GM11168 (cell line): ENCODE measurements at regions not wholly inside any gene's neighbourhood (a gene's known extent, or its start where the extent isn't known, plus 50 kb on each side); places are given as distances from the start of the nearest gene placed in this dataset.

ENCODE experiments used
- in situ Hi-C: fragments of 300-500 bp; cut with MboI; formaldehyde crosslinking; loops from one replicate; pipeline ENCODE4 v1.12.0; 2022; ENCODE audit warnings: low sequenced_read_pairs; ENCODE audit not compliant: unreplicated experiment

DNA sequence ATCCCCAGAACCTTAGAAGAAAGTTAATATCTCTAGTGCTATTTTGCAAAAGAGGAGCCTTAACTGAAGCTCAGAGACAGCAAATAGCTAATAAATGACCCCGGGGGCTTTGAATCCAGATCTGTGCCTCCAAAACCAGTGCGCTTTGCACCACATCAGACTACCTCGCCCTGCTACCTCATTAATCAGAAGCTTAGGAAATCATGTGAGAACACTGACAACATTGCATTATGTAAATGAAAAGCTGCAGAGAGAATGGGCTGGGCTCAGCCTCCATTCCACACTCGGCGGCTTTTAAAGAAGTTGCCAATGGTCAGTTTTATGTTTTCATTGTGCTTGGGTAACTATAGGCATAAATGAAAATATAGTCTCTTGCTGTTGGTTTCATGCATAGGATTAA is 54.0 kb upstream of the STMND1 start:
- in situ Hi-C loops = no loop called here

DNA sequence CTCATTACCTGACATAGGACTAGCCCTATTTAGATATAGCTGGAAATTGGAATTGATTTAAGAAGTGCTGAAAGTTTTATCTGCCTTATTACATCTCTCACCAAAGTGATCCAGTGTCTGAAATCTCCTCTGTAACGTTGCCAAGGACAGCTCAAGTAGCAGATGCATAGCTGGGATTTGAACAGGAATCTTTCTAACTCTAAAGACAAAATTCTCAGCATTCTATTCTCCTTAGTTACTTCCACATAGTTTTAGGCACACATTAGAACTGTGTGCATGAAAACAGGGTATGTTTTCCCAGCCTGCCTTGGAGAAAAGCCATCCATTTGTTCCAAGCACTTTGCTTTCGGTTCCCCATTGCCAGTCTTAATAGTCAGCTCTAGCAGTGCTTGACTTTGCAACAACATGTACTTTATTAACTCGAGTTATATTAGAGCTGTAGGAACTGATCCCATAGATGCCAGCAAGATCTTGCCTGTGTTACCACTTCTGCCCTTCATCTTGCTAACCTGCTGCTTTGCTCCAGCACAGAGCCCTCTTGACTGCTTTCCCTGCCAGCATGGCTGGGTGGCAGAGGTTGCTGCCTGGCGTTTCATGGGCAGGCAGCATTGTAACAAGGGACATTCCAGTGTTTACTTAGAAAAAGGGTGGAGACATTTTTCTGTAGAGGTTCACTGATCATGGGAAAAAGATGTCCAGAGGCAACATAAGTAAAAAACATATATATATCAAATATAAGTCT is 56.1 kb upstream of the STMND1 start:
- in situ Hi-C loops = no loop called here

DNA sequence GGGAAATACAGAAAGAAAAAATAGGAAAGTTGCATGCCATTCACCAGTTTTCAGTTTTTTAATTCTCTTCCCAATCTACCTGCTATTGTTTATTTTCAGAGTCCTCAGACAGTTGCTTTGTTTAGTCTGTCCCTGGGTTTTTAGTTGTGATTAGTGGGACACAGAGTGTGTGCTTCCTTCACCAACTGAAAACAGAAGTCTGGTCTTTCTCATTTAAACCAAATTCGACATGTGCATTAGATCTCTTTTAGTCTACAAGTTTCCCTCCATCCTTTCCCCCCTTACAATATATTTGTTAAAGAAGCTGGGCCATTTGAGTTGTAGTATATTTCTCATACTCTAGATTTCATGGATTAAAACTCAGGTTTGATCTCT is 58.7 kb upstream of the STMND1 start:
- in situ Hi-C loops = no loop called here

DNA sequence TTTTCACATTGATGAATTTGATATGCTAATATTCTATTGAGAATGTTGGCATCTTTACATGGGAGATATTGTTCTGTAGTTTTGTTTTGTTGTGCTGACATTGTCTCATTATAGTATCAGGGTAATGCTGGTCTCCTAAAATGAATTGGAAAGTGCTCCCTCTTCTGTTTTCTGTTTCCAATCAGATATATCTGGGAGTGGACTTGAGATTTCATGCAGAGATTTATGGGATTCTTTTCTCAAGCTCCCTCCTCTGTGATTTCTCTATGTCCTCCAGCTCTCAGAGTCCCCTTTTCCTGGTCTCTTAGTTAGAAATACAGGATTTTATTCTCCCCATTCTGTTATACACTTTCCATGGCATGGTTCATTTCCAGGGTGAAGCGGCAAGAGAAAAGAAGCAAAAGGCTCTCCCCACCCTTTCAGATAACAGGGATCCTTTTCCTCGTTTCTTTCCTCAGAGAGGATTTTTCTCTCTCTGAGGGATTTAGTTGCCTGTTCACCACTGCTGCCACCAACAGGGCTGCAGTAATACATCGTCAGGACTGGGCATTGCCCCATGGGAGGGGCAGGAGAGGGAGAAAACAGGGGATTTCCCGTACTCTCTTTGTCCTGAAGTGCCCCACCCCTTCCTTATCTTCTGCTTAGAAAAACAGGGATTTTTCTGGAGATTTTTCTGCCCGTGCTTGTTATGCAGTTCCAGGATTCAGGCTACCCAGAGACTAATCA is 59.3 kb upstream of the STMND1 start:
- in situ Hi-C loops = no loop called here

DNA sequence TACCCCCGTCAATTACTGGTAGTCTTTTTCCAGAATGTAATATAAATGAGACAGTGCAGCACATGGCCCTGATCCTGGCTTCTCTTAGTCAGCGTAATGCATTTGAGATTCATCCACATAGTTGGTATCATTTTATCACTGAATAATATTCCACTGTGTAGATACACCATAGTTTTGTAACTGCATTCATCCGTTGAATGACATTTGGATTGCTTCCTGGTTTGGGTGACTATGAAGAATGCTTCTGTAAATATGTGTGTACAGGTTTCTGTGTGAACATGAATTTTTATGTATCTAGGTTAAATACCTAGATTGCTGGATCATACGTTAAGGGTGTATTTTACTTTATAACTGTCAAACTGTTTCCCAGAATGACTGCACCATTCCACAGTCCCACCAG is 62.6 kb upstream of the STMND1 start:
- in situ Hi-C loops = no loop called here

DNA sequence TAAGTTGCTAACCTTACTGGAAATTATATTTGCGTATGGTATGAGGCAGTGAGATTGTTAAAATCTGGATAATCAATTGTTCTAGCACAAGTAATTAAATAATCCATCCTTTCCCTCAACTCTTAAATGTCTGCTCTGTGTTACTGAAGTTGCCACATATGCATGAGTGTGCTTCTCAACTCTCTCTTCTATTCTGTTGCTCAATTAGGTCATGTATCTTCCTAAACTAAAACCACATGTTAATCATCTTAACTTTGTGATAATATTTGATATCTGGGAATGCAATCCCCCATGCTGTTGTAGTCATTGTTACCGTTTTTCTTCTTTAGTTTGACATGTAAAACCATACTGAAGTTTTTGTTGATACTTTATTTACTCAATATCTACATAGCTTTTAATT is 63.5 kb upstream of the STMND1 start:
- in situ Hi-C loops = no loop called here

DNA sequence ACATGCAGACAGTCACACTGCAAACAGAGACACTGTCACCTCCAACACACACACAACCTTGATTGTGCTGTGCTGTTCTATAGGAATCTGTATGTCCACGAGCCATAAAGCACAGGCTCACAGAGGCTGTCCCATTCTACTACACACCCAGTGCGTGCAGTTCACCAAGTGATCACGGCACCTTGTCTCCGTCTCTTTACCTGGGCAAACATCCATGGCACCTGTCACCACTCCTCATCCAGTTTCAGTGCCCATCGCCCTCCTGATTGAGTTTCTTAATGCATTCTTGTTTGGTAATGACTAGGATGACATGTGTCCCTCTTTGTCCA is 65.8 kb upstream of the STMND1 start:
- in situ Hi-C loops = no loop called here

DNA sequence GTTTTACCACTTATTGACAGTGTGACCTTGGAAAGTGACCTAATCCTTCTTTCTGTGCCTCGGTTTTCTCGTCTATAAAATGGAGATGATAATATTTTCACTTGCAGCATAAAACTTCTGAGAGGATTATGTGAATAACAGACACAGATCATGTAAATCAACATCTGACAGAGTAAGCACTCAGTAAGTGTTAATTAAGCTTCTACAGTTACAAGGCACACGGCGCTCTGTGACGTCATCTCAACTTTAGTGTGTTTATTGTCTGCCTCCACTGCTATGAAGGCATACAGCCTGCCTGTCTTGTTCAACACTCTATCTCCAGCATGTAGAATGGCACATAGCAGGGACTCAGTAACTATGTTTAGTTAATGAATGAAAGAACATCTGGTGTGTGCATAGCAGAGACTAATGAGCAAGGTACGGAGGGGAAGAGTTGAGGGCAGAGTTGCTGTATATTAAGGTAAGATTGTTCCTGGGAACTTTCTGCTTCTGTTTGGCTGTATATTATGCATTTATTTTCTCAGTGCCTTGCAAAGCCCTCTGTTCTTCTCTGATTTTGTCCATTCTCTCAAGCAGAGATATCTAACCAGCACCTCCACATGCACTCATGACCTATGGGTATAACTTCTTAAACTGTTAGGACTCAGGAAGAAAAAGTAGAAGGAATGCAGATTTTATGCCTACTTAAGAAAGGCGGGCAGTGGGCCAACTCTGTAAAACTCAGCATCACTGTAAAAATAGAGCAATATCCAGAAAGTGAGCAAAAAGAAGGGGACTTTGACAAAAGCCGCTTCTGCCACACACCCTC is 66.4 kb upstream of the STMND1 start:
- in situ Hi-C loops = no loop called here

DNA sequence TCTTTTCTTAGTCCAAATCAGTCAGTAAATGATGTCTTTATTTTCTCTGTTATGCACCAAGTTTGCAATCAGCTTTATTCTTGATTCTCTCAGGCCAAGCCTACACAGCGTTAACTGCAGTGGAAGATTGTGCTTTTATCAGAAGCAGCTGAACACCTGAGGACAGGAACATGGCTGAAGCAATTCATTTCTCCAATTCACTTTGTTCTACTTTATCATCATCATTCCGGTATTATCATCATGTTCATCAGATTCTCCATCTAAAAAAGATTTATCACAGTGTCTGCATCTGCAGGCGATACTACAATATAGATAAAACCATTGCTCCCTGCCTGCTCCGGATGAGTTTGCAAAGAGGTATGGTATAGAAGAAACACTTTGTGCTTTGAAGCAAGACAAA is 68.1 kb upstream of the STMND1 start:
- in situ Hi-C loops = no loop called here

DNA sequence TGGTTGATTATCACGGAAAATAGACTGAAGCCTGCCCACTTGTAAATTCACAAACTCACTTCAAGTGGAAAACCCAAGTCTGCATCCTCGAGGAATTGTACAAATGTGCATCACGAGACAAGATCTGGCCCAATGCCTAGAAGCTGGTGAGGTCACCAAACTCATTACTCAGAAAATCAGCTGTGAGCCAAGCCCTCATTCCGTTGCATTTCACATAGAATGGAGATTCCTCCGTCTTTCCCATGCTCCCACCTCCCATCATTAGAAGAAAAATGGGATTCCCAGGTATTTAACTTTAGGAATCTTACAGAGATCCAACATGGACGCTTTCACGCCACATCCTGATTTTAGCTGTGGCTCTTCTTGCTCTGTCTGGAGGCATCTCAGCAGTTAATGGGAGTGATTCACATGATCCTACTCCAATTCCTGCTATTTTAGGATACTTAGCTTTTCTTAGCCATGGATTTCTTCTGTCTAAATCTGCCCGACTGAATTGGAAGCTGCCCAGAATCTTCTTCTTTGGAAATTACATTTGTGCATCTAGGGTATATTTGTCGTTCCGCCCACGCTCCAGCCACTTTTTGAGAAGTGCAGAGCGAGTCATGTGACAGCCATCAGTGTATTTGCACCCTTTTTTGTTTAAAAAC is 68.7 kb upstream of the STMND1 start:
- in situ Hi-C loops = no loop called here

DNA sequence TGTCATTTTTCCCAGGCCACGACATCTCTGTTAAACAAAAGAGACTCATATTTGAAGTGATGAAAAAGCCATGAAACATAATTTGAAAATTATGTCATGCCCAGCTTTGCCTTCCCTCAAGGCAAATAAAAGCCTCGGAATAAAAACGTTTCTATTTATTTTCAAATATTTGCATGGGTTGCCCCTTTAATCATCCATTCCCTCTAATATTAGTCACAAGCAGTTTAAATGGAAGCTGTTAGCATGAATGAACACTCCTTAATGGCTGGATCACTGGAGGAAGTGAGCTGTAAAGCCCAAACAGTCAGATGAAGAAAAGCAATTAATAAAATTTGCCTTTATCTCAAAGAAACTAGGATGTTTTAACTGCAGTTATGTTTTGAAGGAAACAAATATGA is 69.3 kb upstream of the STMND1 start:
- in situ Hi-C loops = no loop called here

DNA sequence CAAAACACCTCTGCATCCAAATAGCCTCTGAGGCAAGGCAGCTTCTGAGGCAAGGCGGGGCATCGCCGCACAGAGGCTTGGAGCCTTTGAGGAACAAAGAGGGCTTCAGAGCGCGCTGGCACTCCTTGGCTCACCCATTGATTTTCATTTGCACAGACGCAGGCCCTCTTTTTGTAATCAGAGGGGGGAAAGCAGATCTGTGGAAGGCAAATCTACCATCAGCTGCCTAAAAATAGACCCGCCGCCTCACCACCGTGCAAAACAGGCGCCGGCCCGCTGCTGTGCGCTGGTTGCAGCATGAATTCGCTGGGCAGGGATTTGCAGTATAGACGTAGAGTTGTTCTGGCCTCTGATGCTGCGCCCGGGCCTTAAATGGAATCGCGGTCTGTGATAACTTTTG is 69.9 kb upstream of the STMND1 start:
- in situ Hi-C loops = no loop called here

DNA sequence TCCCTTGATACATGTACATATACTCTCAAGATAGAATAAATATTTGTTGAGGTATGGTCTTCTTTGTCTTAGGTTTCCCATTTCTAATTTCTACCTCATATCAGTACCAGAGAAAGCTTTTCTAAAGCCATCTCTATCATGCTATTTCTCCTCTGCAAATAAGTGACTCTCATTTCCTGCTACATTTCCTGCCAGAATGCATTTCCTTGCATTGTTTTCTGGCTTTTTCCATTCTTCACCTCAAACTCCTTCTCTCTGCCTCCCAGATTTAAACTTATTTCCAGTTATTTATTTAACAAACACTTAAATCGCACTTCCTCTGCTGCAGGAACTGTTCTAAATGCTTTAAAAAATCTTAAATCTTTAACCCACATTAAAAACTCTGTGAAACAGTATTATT is 74.4 kb upstream of the STMND1 start:
- in situ Hi-C loops = no loop called here

DNA sequence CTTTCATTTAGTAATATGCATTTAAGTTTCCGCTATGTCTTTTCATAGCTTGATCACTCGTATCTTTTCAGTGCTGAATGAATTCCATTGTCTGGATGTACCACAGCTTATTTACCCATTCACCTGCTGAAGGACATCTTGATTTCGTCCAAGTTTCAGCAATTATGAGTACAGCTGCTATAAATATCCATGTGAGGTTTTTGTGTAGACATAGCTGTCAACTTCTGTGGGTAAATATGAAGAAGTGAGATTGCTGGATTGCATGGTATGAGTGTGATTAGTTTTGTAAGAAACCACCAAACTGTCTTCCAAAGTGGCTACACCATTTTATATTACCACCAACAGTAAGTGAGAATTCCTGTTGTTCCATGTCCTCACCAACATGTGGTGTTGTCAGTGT is 79.2 kb upstream of the STMND1 start:
- in situ Hi-C loops = no loop called here

DNA sequence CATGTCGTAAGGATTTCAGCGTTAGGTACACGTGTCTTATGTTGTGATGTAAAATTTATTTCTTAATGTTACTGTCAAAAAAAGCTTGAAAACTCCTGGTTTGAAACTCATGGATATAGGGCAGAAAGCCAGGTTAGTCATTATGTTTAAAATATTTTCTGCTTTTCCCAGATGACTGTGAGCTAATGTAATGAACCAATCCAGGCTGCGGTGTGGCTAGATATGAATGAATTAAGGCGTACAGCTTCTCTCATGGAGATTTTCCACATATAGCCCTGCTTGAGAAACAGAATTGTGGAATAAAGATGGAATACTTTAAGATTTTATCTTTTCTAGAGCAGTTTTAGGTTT is 80.3 kb upstream of the STMND1 start:
- in situ Hi-C loops = no loop called here

DNA sequence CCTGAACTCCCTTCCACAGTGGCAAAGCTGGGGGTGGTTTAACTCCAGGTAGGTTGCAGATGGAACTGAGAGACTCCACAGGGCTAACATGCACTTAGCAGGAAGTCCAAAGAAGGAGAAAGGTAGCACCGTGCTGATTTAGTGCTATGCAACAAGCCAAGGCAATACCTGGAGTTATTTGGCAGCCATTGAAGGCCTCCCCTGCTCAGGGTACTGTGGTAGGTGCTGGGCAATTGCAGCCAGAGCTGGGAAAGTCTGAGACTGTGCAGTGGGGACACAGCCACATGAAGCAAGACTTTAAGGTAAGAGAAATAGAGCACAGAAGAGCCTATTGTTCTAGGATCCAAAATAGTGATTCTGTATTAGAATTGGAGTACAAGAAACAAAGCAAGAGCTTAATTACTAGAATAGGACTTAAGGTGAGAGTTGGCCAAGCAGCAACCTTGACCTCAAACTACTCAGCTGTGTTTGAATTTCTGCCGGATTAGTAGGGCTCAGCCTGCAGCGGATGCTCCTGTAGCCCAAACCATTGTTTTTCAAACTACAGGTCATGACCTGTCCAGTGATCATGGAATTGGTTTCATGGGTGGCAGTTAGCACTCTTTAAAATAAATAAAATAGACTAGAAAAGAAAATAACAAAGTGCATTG is 80.8 kb upstream of the STMND1 start:
- in situ Hi-C loops = no loop called here

DNA sequence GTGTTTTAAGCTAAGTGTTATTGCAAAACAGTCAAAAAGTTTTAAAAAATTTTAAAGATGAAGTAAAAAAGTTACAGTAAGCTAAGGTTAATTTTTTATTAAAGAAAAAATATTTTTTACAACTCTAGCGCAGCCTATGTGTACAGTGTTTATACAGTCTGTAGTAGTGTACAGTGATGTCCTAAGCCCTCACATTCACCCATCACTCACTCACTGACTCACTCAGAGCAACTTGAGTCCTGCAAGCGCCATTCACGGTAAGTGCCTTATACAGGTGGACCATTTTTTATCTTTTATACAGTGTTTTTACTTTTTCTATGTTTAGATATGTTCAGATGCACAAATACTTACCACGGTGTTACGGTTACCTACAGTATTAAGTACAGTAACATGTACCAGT is 83.4 kb upstream of the STMND1 start:
- in situ Hi-C loops = no loop called here

DNA sequence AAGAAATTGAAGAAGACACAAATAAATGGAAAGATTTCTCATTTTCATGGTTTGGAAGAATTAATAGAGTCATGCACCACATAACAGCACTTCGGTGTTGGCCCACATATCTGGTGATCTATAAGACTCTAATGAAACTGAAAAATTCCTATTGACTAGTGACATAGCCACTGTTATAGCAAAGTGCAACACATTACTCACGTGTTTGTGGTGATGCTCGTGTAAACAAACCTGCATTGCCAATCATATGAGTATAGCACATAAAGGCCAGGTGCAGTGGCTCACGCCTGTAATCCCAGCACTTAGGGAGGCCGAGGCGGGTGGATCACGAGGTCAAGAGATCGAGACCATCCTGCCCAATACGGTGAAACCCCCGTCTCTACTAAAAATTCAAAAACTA is 84.4 kb upstream of the STMND1 start:
- in situ Hi-C loops = no loop called here

DNA sequence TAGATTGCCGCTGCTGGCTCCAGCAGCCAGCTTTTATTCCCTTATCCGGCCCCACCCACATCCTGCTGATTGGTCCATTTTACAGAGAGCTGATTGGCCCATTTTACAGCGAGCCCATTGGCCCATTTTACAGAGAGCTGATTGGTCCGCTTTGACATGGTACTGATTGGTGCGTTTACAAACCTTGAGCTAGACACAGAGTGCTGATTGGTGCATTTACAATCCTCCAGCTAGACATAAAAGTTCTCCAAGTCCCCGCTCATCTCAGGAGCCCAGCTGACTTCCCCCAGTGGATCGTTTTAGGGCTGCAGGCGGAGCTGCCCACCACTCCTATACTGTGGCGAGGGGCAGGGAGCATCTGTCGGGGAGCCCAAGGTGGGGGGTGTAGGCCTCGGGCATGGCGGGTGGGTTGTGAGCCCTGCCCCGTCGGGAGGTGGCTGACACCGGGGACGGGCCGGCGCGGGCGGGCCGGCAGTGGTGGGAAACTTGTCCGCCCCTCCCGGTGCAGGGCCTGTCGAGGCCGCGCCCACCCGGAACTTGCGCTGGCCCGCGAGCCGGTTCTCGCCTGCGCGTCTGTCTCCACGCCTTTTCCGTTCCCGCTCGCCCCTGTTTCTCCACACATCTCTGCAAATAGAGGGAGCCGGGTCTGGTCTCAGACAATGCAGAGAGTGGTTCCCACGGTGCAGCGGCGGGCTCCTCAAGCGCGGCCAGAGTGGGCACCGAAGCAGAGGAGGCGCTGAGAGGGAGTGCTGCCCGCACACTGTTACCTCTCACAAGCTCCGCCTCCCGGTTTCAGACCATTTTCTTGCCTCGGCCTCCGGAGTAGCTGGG is 86.1 kb upstream of the STMND1 start:
- in situ Hi-C loops = no loop called here

DNA sequence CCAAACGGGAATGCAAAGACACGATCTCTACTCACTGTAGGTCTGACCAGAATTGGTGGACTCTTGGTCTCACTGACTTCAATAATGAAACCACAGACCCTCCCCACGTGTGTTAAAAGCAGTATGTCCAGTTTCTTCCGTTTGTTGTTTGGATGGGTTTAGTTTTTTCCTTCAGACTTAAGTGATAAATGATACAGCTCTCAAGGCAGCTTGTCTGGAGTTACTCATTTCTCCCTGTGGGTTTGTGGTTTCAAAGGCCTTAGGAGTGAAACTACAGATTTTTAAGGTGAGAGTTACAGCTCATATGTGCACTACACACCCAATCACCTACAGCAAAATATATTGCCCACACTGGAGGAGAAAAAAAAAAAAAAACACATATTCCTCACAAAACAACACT is 86.7 kb upstream of the STMND1 start:
- in situ Hi-C loops = no loop called here
